ENCODE measurements at regions not wholly inside any gene's neighbourhood (a gene's known extent, or its start where the extent isn't known, plus 50 kb on each side); places are given as distances from the start of the nearest gene placed in this dataset.
A peak's percentile ranks its signal among the peaks of the same experiment; 100 is the strongest.

DNA sequence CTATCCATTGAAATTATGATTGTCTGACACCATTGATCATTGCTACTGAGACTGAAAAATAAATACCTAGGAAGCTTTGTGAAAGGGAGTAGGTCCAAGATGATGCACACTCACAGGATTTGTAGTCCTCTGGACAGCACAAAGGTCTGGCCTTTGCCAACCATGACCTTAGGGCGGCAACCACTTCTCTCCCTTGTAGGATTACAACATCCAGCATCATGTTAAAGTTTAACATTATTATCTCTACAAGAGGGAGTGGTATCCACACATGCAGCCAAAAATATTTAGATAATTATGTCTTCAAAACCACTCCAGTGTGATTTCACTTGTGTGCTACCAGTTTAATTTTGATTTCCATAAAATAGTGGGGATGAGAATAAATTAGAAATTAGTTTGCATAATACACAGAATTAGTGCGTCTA is 51.1 kb upstream of the NHSL1 start:
- DNase-seq = no peak

DNA sequence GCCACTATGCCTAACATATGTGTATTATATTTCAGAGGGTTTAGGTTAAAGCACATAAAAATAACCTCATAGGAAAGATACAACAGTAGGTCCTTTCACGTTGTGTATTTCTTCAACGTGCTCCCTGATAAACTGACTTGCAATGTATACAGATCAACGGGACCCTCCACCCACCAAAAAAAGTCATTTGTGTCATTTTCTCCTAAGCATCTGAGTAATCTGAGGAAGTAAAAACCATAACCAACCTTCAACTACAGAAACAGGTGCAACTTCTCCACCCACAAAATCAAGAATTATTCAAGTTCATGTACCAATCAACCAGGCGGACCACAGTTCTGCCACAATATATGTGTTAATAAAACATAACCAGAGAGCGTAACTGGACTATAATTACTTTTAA is 54.9 kb upstream of the NHSL1 start:
- DNase-seq = no peak

DNA sequence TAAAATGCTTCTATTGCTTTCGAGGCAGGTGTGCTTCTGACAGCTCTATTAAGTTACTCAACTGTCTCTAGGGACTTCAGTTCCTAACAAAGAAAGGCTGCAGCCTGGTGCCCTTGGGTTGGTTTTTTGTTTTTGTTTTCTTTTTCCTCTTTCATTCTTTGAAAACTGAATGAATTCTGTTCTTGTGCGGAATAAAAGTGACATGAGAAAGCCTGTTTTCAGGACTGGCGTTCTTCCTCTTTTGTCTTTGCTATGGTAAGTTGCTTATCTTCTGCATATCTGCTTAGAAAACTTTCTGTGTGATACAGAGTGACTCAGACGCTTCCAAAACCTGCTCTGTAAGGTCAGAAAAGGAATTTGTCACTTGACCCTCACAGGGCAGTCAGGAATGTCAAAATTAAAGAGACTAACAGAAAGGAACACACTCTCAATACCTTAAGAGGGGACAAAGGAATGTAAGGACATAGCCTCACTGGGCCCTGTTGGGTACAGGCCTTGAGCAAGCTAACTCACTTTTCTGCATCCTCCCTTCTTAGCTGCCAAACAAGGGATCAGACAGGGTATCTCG is 56.2 kb upstream of the NHSL1 start:
- DNase-seq = peak; percentile 5

DNA sequence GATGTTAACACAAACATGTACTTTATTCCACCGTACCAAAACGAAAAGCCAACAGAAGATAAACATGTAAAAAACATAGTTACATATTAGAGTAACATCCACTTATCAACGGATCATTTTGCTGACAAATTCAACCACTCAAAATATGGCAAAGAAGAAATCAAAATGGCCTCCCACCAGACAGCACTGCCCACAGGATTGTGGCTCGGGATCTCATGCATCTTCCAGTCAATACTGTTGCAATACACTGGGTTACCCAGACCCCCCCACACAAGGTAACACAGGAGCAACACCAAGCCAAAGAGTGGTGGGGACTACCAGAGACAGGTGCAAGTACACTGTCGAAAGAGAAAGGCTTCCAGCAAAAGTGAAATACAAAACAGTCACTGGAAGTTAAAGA is 57.9 kb upstream of the NHSL1 start:
- DNase-seq = no peak

DNA sequence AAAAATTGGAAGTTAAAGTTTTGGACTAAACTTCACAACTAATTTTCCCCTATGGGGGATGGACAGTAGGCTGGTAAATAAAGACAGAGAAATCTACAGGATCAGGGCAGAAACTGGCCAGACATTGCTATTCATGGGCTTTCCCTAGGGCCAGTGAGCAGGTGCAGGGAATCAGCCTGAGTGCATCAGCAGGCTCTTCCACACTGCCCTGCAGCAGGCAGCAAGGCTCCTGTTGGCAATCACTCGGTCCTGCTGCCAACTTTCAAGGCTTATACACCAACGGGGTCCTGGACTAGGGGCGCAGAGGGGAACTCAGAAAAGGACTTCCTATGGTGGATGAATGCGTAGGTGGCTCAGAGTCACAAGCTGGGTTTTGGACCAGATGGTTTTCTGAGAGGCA is 59.8 kb upstream of the NHSL1 start:
- DNase-seq = no peak

DNA sequence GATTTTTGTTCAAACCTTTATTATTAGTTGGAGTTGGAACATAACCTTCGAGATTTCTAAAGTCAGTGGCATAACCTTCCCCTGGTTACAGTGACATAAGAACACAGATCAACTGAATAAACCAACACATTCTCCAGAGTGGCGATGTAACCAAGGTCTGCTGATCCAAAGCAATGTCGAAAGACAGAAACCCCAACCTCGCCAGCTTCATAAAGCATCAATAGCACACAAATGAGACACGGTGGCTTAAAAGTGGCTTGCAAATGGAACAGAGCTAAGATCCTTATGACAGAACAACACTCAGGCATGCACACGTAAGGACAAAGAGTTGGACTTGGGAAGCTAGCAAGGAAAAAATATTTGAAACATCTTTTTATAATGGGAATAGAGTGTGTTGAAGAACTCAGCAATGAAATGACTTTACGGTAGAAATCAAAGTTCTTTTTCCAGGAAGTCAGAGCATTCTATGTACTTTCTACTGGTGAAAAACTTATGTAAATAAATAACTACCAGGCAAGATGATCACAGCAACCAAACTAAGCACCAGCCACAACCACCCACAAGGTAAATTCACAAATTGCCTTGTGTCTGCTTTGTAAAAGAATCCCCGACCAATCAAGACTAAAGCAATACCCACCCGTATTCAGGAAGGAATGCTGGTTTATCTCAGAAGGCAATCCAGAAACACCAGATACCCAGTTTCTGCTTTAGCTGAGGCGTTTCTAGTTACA is 61.0 kb upstream of the NHSL1 start:
- DNase-seq = no peak

DNA sequence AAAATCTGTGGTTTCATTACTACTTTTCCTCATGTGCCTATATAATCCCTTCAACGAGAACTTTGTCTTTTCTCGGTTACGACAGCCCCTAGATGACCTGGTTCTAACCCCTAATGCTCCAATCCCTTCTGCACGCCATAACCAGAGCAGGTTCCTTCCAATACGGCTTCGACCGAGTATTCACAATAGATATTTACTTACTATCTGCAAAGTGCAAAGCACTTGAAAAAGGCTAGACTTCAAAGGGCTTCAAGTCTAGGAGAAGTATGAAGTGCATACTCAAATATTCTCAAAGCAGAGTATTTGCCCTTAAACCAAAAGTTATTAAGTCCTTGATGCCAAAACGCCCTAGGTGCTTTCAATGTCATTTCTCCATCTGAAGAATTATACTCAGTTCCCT is 63.4 kb upstream of the NHSL1 start:
- no peak for DNase-seq

DNA sequence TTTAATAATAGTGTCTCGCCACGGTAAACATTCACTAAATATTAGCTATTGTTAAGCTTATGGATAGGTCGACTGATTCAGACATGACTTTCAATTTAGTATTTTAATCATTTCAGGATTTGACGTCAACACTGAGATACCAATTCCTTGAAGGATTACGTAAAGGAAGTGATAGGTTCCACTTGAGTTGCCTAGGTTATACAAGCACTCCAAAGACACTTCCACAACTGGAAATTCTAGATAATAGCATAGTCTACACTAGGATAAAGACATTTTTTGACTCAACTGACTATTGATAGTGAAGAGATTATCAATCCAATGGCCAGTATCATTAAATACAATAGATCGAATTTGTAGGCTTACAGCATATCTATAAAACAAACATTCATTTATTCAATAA is 63.9 kb upstream of the NHSL1 start:
- no peak for DNase-seq

DNA sequence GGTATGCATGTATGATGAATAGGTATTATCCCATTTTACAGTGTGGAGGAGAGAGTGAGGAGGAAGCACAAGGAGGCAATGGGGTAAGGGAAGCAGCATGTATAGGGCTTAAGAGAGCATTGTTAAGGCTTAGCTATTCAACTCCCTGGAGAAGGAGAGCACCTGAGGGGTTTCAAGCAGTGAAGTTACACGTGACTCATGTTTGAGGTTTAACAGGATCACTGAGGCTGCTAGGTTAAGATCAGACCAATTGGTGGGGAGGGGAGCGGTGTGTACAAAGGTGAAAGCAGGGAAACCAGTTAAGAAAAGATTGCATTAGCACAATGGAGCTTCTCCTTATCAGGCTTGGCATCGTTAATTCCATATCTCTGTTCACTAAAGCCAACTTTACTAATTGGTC is 64.4 kb upstream of the NHSL1 start:
- no peak for DNase-seq

DNA sequence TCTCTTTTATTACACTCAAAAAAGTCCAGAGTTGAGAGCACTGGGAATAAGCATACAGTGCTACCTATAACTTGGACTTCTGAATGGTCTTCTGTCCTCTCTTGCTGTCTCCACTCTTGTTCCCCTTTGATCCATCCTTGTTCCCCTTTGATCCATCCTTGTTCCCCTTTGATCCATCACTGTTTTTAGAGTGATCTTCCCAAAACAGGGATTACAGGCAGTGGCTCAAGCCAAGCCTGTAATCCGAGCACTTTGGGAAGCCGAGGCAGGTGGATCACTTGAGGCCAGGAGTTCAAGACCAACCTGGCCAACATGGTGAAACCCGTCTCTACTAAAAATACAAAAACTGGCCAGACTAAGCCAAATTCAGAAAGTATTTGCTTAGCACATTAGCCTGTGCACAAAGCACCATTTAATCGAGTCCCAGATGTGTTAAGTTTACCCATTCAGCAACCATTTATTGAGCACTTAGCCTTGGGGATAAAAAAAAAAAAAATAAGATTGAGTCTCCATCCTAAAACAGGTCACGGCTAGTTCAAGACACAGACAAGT is 65.0 kb upstream of the NHSL1 start:
- DNase-seq = no peak

DNA sequence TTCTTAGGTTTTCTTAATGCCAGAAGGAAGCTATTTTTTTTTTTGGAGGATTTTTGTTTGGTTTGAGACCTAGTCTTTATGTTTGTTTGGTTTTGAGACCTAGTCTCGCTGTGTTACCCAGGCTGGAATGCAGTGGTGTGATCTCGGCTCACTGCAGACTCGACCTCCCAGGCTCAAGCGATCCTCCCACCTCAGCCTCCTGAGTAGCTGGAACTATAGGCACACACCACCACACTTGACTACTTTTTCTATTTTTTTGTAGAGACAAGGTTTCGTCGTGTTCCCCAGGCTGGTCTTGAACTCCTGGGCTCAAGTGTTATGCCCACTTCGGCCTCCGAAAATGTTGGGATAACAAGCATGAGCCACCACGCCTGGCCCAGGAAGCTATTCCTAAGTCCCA is 67.8 kb upstream of the NHSL1 start:
- no peak for DNase-seq

DNA sequence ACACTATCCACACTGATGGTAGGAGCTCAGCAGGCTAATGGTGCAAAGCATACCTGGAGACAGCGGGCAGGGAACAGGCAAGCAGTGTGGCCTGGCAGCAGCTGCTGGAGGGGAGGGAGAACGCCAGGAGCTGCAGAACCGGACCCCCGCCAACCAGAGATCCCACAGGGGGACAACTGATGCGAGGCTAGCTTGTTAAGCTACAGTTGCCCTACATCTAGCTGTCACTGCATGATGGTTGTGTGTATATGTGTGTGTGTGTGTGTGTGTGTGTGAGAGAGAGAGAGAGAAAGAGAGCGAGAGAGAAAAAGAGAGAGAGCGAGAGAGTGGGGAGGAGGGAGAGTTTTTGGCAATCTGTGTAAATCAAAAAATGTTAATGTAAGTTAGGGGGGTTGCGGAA is 69.7 kb upstream of the NHSL1 start:
- no peak for DNase-seq

DNA sequence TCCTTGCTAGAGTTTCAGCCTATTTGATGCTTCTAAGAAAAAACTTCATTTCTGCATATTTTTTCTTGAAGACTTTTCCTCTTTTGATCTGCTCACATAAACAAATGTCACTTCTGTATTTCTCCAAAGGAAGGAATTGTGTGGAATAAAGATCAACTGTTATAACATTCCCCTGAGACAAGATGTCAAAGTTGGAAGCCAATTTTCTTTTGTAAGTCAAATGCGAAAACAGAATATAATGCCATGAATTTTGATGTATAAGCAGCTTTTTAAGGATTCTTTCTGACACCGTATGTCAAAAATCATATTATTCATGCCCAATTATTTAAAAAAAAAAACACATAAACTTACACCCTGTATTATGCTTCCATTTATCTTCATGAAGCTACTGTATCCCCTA is 70.3 kb upstream of the NHSL1 start:
- no peak for DNase-seq

DNA sequence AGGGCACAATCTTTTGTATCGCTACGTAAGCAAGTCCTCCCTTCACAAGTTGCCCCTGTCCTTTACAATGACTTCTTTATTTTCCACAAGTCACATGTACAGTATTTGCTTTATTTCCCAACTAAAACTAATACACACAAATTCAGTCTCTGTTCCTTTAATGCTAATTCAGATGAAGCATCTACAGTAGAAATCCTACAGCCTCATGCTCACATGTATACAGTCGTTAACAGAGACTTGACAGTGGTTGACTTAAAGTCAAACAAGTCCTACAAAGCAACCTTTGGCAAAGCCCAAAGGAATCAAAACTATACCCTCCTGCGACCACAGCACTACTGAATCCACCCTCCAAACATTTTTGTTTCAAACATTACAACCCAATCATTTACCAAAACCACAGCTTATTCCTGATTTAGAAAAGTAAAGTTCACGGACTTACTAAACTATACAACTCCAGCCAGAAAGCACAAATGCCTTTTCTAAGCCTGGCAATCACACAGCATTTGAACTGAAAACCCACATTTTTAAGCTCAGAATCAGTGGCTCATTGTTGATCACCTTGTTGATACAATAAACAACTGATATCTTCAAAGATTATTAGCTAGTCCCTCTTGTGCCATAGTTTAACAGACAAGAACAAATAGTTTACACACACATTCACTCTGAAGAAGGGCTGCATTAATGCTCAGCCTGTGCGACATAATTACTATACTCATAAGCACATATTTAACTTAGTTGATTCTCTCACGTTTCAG is 70.9 kb upstream of the NHSL1 start:
- no peak for DNase-seq

DNA sequence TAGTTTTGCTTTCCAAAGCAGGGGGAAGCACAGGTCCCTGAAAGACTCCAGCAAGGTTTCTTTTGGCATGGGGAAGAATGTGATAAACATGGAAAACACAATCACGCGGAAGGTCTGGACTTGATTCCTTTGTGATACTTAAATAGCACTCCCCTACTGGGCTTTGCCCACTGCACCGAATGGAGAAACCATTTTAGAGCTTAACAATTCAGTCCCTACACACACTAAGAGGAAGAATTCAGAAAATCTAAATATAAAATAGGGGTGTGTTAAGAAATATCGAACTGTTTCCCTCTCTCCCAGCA is 71.4 kb upstream of the NHSL1 start:
- no peak for DNase-seq

DNA sequence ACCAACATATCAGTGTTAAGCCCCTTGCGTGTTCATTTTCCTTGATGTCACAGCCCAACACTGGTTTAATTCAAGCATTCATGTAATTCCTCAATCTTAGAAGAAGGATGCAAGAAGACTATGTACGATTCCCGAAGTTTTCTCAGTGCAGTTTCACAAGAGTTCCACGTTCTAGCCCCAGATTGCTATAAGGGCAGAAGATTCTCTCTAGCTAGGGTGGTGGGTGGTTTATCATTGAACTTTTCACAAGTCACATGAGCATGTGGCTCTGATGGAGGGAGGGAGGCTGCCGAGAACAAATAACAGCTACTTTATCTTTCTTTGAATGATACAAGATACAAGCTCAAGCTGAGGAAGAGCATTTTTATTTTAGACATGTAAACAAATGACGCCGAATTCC is 71.9 kb upstream of the NHSL1 start:
- DNase-seq = no peak

DNA sequence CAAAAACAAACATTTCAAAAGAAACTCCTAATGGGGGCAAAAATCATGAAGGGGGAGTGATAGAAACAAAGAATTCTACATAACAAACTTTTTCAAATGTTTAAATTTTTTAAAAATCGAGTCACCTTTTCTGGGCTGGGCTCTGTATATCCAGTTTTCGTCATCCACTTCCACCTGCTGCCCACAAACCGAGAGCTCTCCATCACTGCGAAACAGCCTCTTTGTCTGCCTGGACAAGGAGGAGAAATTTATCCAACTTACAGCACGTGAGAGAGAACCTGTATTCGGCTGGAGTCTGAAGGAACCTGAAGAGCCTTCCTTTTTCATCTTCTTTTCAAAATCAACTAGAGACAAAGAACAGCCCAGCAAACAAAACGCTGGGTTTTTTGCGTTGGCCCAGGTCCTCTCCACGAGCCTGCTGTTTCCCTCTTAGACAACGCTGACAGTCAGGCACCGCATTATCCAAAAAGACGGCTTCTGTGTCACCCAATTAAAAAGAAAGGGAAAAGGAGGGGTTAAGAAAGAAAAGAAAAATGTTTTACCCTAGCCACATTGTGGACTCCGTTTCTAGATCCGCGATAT is 72.4 kb upstream of the NHSL1 start:
- no peak for DNase-seq

DNA sequence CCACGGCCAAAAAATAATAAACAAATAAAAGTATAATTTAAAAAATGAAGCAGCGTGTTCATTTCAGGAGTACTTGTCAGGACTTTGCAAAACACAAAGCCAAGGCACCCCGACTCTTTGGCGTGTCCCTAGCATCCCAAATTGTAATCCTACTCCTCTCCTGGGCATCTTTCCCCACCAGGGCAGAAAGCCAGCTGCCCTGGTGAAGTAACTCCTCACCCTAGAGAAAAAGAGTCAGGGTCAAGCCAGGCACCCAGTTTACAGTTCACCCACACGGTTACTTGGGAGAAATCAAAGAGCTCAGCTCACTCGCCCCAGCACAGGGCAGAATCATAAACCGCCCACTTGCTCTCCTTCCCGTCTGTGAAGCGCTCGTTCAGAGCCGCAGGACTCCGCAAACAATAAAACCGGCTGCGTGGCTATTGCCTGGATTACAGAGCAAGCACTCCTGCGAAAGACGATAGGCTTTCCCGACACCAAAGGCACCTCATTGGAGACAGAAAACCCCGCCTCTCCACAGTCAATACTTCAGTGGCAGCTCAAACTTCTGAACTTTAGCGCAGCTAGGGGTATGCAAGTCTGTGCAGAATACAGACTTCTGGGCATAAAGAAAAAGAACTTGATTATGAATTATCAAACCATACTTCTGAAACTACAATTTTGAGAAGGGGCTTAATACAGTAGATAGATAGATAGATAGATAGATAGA is 73.0 kb upstream of the NHSL1 start:
- no peak for DNase-seq

DNA sequence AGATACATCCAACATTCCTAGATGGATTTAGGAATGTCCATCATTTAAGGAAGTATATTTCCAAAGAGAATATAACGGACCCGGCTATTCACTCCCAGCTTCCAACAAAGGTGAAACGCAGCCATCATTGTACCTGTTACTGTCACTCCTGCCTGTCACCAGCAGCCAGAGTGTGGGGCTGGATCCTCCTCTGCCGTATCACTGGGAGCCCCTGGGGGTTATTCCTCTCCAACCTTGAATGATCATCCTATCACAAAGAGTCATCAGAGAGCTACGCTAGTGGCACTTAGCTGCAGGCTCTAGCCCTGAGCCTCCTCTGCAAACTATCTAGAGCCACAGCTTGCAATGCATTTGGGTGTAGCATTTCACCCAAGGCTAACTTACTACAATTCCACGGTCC is 73.6 kb upstream of the NHSL1 start:
- DNase-seq = no peak

DNA sequence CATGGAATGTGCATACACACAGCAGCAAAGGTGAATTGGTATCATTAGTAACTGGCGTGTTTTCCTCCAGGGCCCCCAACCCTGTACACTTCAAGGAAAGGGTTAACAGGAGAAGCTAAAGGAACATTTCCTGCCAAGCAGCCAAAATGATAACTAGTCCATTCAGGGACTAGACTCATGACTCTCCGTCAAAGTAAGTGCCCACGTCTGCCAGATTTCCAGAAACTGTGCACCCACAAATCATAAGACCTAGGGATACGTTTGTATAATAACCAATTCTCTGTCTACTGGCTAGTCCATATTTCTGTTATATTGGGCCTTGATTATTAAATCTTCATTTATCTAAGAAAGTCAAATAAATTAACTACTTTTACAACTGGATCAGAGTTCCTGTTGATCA is 76.0 kb upstream of the NHSL1 start:
- DNase-seq = no peak

DNA sequence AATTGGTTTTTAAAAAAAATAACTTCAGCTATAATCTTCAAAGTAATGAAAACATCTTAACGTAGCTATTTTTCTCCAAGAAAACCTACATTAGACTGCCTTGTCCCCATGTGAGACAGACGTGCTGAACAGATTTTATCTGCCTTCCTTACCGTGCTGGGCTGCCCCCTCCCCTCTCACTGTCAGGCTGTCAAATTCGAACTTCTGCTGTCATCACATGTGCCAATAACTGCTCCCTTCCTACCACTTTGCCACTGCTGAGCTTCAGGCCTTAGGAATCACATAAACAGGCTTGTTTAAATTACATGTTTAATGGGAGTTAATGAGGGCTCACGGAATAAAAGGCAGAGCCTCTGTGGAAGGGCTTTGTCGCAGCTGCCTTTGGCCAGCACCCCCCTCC is 77.0 kb upstream of the NHSL1 start:
- DNase-seq = no peak

DNA sequence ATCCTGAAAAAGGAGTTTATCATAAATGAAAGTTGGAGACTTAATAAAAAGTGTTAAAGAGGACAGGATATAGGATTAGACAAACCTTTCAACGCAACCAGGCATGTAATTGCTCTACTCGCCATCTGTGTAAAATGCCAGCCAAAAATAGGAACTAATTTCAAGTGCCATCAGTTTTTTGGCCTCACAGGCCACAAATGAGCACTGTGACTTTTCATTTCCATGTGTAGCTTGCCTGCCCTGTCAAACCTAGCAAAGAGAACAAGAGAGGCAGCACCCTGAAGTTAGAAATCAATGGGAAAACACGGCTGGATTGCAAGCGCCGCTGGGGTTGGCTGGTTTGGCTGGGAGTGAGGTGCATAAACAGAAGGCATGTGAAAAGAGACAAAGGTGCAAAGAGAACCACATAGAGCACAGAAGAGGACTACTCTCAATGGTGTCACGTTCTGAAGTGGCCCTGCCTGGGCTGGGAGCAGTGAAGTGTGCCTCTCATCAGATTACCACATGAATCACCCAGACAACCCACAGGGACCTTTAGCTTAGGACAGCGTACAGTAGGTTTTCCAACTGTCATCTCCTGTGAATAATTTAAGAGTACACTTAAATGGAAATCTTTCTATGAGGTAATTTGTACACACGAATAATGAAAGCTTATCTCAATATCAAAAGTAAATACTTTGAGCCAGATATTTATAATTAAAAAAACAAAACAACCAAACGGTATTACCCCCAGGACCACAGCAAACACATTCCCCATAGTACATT is 78.0 kb upstream of the NHSL1 start:
- no peak for DNase-seq

DNA sequence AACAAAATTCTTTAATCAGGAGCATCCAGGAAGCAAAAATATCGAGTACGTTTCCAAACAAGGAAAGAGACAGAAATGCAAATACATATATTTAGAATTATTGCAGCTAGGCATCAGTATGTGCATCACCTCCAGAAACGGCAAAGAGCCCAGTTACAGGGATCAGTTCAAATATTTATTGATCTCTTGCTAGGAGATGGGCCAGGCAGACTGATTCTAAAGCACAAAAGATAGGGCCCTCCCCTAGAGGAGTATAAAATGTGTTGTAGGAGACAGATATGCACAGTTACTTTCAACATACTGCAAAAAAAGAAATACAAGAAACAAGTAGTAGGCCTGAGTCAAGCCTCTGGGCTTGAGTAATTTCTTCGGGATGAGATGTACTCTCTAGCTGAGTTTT is 80.7 kb upstream of the NHSL1 start:
- no peak for DNase-seq
